HG03139 (cell line): ENCODE measurements at regions not wholly inside any gene's neighbourhood (a gene's known extent, or its start where the extent isn't known, plus 50 kb on each side); places are given as distances from the start of the nearest gene placed in this dataset.

Experiments
- ATAC-seq: cut with Tn5 transposase; IDR thresholded peaks from one replicate; pipeline ENCODE4 v1.9.1; 2021; ENCODE audit not compliant: unreplicated experiment

GRCh38 chr16:76612497-76612896 lies 335.3 kb downstream of the CNTNAP4 start:
- no peak for ATAC-seq

- ATAC-seq: no peak
Observed at GRCh38 chr16:76614269-76614668, 337.1 kb downstream of the CNTNAP4 start.

- ATAC-seq: no peak
Observed at GRCh38 chr16:76622876-76623275, 345.7 kb downstream of the CNTNAP4 start.

- ATAC-seq: no peak
Observed at GRCh38 chr16:76634847-76635697, 357.9 kb downstream of the CNTNAP4 start.

- ATAC-seq: no peak
Observed at GRCh38 chr16:76639685-76640289, 362.6 kb downstream of the CNTNAP4 start.

- no peak for ATAC-seq
Observed at GRCh38 chr16:76650582-76650981, 373.4 kb downstream of the CNTNAP4 start.

- ATAC-seq: no peak
Observed at GRCh38 chr16:76653390-76654026, 376.3 kb downstream of the CNTNAP4 start.

GRCh38 chr16:76654088-76654820 lies 377.1 kb downstream of the CNTNAP4 start:
- ATAC-seq: no peak

- ATAC-seq: no peak
Observed at GRCh38 chr16:76656994-76657393, 379.8 kb downstream of the CNTNAP4 start.

GRCh38 chr16:76661691-76662235 lies 384.6 kb downstream of the CNTNAP4 start:
- no peak for ATAC-seq

- no peak for ATAC-seq
Observed at GRCh38 chr16:76665571-76666275, 388.5 kb downstream of the CNTNAP4 start.

GRCh38 chr16:76668207-76668725 lies 391.1 kb downstream of the CNTNAP4 start:
- ATAC-seq: no peak

- no peak for ATAC-seq
Observed at GRCh38 chr16:76669288-76669687, 392.1 kb downstream of the CNTNAP4 start.

GRCh38 chr16:76670125-76670857 lies 393.1 kb downstream of the CNTNAP4 start:
- ATAC-seq: no peak

- ATAC-seq: no peak
Observed at GRCh38 chr16:76676356-76676755, 399.2 kb downstream of the CNTNAP4 start.

GRCh38 chr16:76681296-76681695 lies 404.1 kb downstream of the CNTNAP4 start:
- ATAC-seq: no peak

- no peak for ATAC-seq
Observed at GRCh38 chr16:76683051-76683450, 405.9 kb downstream of the CNTNAP4 start.

- ATAC-seq: no peak
Observed at GRCh38 chr16:76696876-76697275, 419.7 kb downstream of the CNTNAP4 start.

- ATAC-seq: no peak
Observed at GRCh38 chr16:76705892-76706291, 428.7 kb downstream of the CNTNAP4 start.
